Spinal cord (tissue), 9 donors: ENCODE measurements at regions not wholly inside any gene's neighbourhood (a gene's known extent, or its start where the extent isn't known, plus 50 kb on each side); places are given as distances from the start of the nearest gene placed in this dataset.

Experiments used
- DNase-seq, 6 donors: peaks; one replicate each; pipeline versions ENCODE4 v3.0.0 to v3.0.0-alpha.2; 2013 to 2015; ENCODE audit warnings: low spot score in 6 of 6, low read depth in 4 of 6
- H3K27ac ChIP-seq: one replicate; pipeline ENCODE4 v1.5.1; 2013; ENCODE audit warnings: low read depth, low read length, control low read depth
- H3K27me3 ChIP-seq: one replicate; pipeline ENCODE4 v1.6.1; 2013; ENCODE audit warnings: low read length; ENCODE audit not compliant: control insufficient read depth, insufficient read depth
- H3K36me3 ChIP-seq: one replicate; pipeline ENCODE4 v1.6.1; 2013; ENCODE audit warnings: low read length; ENCODE audit not compliant: control insufficient read depth, insufficient read depth
- H3K4me1 ChIP-seq: one replicate; pipeline ENCODE4 v1.6.1; 2013; ENCODE audit warnings: low read length; ENCODE audit not compliant: control insufficient read depth, insufficient read depth
- H3K4me3 ChIP-seq: one replicate; pipeline ENCODE4 v1.5.1; 2013; ENCODE audit warnings: low read depth, low read length, control low read depth
- H3K9me3 ChIP-seq: one replicate; pipeline ENCODE4 v1.6.1; 2013; ENCODE audit warnings: low read length; ENCODE audit not compliant: control insufficient read depth, insufficient read depth
- WGBS: methylation state at CpG from one replicate; pipeline ENCODE4 v1.1.5; 2013; ENCODE audit warnings: missing lambda C conversion rate; ENCODE audit not compliant: insufficient coverage; 5-methylcytosine and 5-hydroxymethylcytosine counted together
- donor health status: healthy.

GRCh38 chr18:76209597-76209996, 285.4 kb downstream of the ZNF516 start:
- DNase-seq = no peak
- no peaks in the 10 kb centered on the region for H3K36me3 ChIP-seq

DNA sequence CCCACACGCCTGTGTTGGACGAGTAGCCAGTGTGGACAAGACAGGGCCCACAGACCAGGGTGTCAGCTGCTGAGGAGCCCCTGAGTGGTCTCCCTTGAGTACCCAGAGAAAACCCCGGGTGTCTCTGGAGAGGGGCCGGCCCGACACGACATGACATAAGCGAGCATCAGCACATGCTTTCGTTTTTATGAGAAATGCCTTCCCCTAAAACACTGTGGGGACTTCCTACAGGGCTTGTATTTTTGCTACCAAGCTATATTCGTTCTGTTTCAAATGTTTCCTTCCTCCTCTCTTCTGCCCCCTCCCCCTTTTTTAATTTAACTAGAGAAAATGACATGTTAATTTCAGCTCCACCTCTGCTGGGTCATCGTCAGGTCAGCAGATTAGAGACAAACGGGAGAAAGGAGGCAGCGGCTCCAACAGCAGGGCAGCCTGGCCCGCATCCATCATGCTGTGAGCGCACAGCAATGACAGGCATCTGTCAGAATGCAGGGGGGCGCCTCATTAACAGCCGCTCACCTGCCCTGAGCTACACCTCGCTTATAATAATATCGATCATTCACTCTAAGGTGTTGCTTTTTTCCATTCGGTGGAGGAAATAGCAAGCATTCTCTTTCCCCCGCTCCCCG, 286.2 kb downstream of the ZNF516 start:
- Histone ChIP-seq H3K27ac (no peak overlapping the region), H3K9me3 (no peaks in the 10 kb centered on the region), H3K27me3 (no peaks in the 10 kb centered on the region), H3K4me1 (peaks cover 8% of the 10 kb centered on the region), H3K4me3 (no peak overlapping the region), H3K36me3 (no peaks in the 10 kb centered on the region)
- peak in 1 of 6 donors; percentile 62 for DNase-seq
- WGBS = 34% methylated on average over 17 of the region's 21 CpGs

More at GRCh38 chr18:76209597-76209996, 285.4 kb downstream of the ZNF516 start:
- Histone ChIP-seq H3K9me3 (no peaks in the 10 kb centered on the region), H3K27me3 (no peaks in the 10 kb centered on the region), H3K4me3 (no peak overlapping the region), H3K4me1 (peaks cover 8% of the 10 kb centered on the region), H3K27ac (no peak overlapping the region)
- WGBS = no CpG with 5 or more reads among the region's 7 CpGs

DNA sequence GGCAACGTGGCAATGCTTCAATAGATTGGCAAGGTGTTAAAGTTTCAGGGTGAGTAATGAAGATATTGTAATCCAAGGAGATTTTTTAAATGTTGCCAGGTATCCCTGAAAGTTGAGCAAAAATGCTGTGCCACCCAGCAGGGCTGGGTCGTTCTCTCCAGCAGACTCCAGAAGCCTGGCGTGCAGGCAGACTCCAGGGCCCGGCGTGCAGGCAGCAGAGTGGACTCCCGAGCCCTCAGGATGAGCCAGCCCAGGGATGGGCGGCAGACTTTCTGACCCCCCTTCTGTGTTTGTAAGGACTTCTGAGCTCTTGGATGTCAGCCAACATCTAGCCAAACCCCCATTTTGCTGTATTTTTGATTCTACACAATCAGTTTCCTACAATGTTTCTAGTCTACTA, 289.1 kb downstream of the ZNF516 start:
- no peaks in the 10 kb centered on the region for H3K27me3 ChIP-seq
- no peaks in the 10 kb centered on the region for H3K36me3 ChIP-seq
- WGBS = 64% methylated on average over 7 of the region's 7 CpGs
- no peak overlapping the region for H3K4me3 ChIP-seq
- H3K9me3 ChIP-seq = no peaks in the 10 kb centered on the region
- peaks cover 8% of the 10 kb centered on the region for H3K4me1 ChIP-seq
- DNase-seq = no peak
- no peak overlapping the region for H3K27ac ChIP-seq

DNA sequence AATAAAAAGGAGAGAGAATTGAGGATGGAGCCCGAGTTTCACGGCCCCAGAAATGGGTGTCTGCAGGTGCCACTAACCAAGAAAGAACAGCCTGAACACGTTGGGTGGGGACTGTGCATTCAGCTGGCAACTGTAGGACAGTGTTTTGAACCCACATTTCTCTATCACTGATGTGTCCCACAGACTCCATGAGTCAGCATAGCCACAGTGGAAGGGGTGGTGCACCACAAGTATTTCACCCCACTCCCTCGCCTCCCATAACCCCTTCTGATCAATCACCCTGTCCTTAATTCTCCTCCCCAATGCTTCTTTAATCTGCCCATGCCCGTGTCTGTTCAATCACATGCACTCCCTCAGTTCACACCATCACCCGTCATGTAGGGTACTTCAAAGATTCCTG, 291.5 kb downstream of the ZNF516 start:
- WGBS = 67% methylated on average over 5 of the region's 6 CpGs
- peaks cover 1% of the 10 kb centered on the region for H3K4me1 ChIP-seq
- no peak for DNase-seq
- no peaks in the 10 kb centered on the region for H3K9me3 ChIP-seq
- no peaks in the 10 kb centered on the region for H3K36me3 ChIP-seq
- no peak overlapping the region for H3K4me3 ChIP-seq
- no peak overlapping the region for H3K27ac ChIP-seq
- H3K27me3 ChIP-seq = no peaks in the 10 kb centered on the region

- H3K36me3 ChIP-seq = no peaks in the 10 kb centered on the region
- no peaks in the 10 kb centered on the region for H3K9me3 ChIP-seq
- no CpG with 5 or more reads among the region's 2 CpGs for WGBS
- no peaks in the 10 kb centered on the region for H3K27me3 ChIP-seq
- no peak overlapping the region for H3K27ac ChIP-seq
- H3K4me1 ChIP-seq = no peaks in the 10 kb centered on the region
- no peak overlapping the region for H3K4me3 ChIP-seq
- DNase-seq = no peak
Observed at GRCh38 chr18:76202322-76202721, 292.7 kb downstream of the ZNF516 start.

GRCh38 chr18:76195601-76196000, 299.4 kb downstream of the ZNF516 start:
- DNase-seq = no peak
- H3K4me3 ChIP-seq = no peak overlapping the region
- no peaks in the 10 kb centered on the region for H3K36me3 ChIP-seq
- H3K4me1 ChIP-seq = no peaks in the 10 kb centered on the region
- no CpG with 5 or more reads among the region's 1 CpG for WGBS
- H3K27ac ChIP-seq = no peak overlapping the region
- peaks cover 10% of the 10 kb centered on the region for H3K9me3 ChIP-seq
- H3K27me3 ChIP-seq = no peaks in the 10 kb centered on the region

- no peak for DNase-seq
- no CpG with 5 or more reads among the region's 1 CpG for WGBS
- Histone ChIP-seq H3K27me3 (no peaks in the 10 kb centered on the region), H3K27ac (no peak overlapping the region), H3K4me1 (no peaks in the 10 kb centered on the region), H3K4me3 (no peak overlapping the region), H3K9me3 (peaks cover 8% of the 10 kb centered on the region), H3K36me3 (no peaks in the 10 kb centered on the region)
Observed at GRCh38 chr18:76188097-76188496, 306.9 kb downstream of the ZNF516 start.

GRCh38 chr18:76179257-76179656, 315.8 kb downstream of the ZNF516 start:
- DNase-seq = no peak
- Histone ChIP-seq H3K27me3 (no peaks in the 10 kb centered on the region), H3K9me3 (no peaks in the 10 kb centered on the region), H3K27ac (no peak overlapping the region), H3K4me3 (no peak overlapping the region), H3K4me1 (no peaks in the 10 kb centered on the region), H3K36me3 (no peaks in the 10 kb centered on the region)
- WGBS = no CpG with 5 or more reads among the region's 2 CpGs

GRCh38 chr18:76177160-76177559, 317.9 kb downstream of the ZNF516 start:
- Histone ChIP-seq H3K27me3 (no peaks in the 10 kb centered on the region), H3K4me3 (no peak overlapping the region), H3K27ac (no peak overlapping the region), H3K4me1 (no peaks in the 10 kb centered on the region), H3K9me3 (no peaks in the 10 kb centered on the region), H3K36me3 (no peaks in the 10 kb centered on the region)
- no CpG with 5 or more reads among the region's 1 CpG for WGBS
- no peak for DNase-seq

- WGBS = no CpG with 5 or more reads among the region's 2 CpGs
- Histone ChIP-seq H3K4me3 (no peak overlapping the region), H3K4me1 (no peaks in the 10 kb centered on the region), H3K9me3 (no peaks in the 10 kb centered on the region), H3K27me3 (no peaks in the 10 kb centered on the region), H3K36me3 (no peaks in the 10 kb centered on the region), H3K27ac (no peak overlapping the region)
- DNase-seq = peak in 2 of 6 donors; percentile 5 to 7
Observed at GRCh38 chr18:76174451-76174850, 320.6 kb downstream of the ZNF516 start.
